Esophagus (tissue), 2 donors: ENCODE measurements at regions not wholly inside any gene's neighbourhood (a gene's known extent, or its start where the extent isn't known, plus 50 kb on each side); places are given as distances from the start of the nearest gene placed in this dataset.
"Not testable (repeated sequence)": the region's sequence is repeated elsewhere in the genome, so short reads cannot be mapped to it uniquely, and the experiment has no call there.

Experiments
- H3K27ac ChIP-seq, 2 donors: one replicate each; pipeline ENCODE4 v1.5.1; 2013; ENCODE audit warnings: low read depth in 2 of 2, mild to moderate bottlenecking in 2 of 2, inconsistent platforms in 1 of 2, low read length in 1 of 2, moderate library complexity in 1 of 2
- H3K27me3 ChIP-seq, 2 donors: one replicate each; pipeline ENCODE4 v1.6.1; 2013; ENCODE audit warnings: low read length in 2 of 2, control low read depth in 1 of 2, mild to moderate bottlenecking in 1 of 2; ENCODE audit not compliant: insufficient read depth in 2 of 2, control insufficient read depth in 1 of 2
- H3K36me3 ChIP-seq, 2 donors: one replicate each; pipeline ENCODE4 v1.6.1; 2013; ENCODE audit warnings: low read length in 1 of 2; ENCODE audit not compliant: control insufficient read depth in 2 of 2, insufficient read depth in 2 of 2
- H3K4me1 ChIP-seq, 2 donors: one replicate each; pipeline ENCODE4 v1.6.1; 2013; ENCODE audit warnings: low read length in 1 of 2; ENCODE audit not compliant: control insufficient read depth in 2 of 2, insufficient read depth in 2 of 2
- H3K4me3 ChIP-seq, 2 donors: one replicate each; pipeline ENCODE4 v1.5.1; 2013; ENCODE audit warnings: low read length in 2 of 2, mild to moderate bottlenecking in 2 of 2, low read depth in 1 of 2, moderate library complexity in 1 of 2
- H3K9me3 ChIP-seq, 2 donors: one replicate each; pipeline ENCODE4 v1.6.1; 2013; ENCODE audit warnings: mild to moderate bottlenecking in 2 of 2, low read depth in 1 of 2, low read length in 1 of 2, moderate library complexity in 1 of 2; ENCODE audit not compliant: control insufficient read depth in 2 of 2, insufficient read depth in 1 of 2
- WGBS, 2 donors: extraction: QIAGEN DNeasy Blood & Tissue Kit; methylation state at CpG; one replicate each; pipeline ENCODE4 v1.1.7; 2013; 5-methylcytosine and 5-hydroxymethylcytosine counted together
- donor health status: healthy with polysubstance abuse.
- donor health status: Bipolar disorder and iron deficiency.

- no peaks in the 10 kb centered on the region for H3K36me3 ChIP-seq
These were observed 180.9 kb downstream of the SAMD5 start for GRCh38 chr6:147689398-147689797.

GRCh38 chr6:147691446-147691845 lies 183.0 kb downstream of the SAMD5 start:
- H3K4me1 ChIP-seq, result no peaks in the 10 kb centered on the region
- no peaks in the 10 kb centered on the region for H3K9me3 ChIP-seq
- H3K4me3 ChIP-seq, result no peak overlapping the region
- H3K27me3 ChIP-seq, result no peaks in the 10 kb centered on the region
- H3K27ac ChIP-seq, result no peak overlapping the region
- 33 to 38% methylated on average over 2 of the region's 2 CpGs for WGBS, 2 donors
- no peaks in the 10 kb centered on the region for H3K36me3 ChIP-seq

More at GRCh38 chr6:147689398-147689797, 180.9 kb downstream of the SAMD5 start:
- H3K27ac ChIP-seq, result no peak overlapping the region
- no peak overlapping the region for H3K4me3 ChIP-seq
- H3K9me3 ChIP-seq, result no peaks in the 10 kb centered on the region
- no peaks in the 10 kb centered on the region for H3K27me3 ChIP-seq
- no peaks in the 10 kb centered on the region for H3K4me1 ChIP-seq

GRCh38 chr6:147693181-147693580 lies 184.7 kb downstream of the SAMD5 start:
- no peaks in the 10 kb centered on the region for H3K27me3 ChIP-seq
- H3K4me1 ChIP-seq, result no peaks in the 10 kb centered on the region
- H3K27ac ChIP-seq, result no peak overlapping the region
- H3K4me3 ChIP-seq, result no peak overlapping the region
- H3K36me3 ChIP-seq, result no peaks in the 10 kb centered on the region
- WGBS, 2 donors, result 92 to 94% methylated on average over 6 of the region's 6 CpGs
- H3K9me3 ChIP-seq, result no peaks in the 10 kb centered on the region

GRCh38 chr6:147694556-147694955 lies 186.1 kb downstream of the SAMD5 start:
- not testable (repeated sequence) for H3K4me1 ChIP-seq, H3K27ac ChIP-seq, H3K9me3 ChIP-seq, H3K27me3 ChIP-seq, H3K4me3 ChIP-seq, H3K36me3 ChIP-seq
- 93 to 96% methylated on average over 3 of the region's 3 CpGs for WGBS, 2 donors

- Histone ChIP-seq H3K4me1 (no peaks in the 10 kb centered on the region), H3K4me3 (no peak overlapping the region), H3K36me3 (no peaks in the 10 kb centered on the region), H3K27me3 (no peaks in the 10 kb centered on the region), H3K9me3 (no peaks in the 10 kb centered on the region), H3K27ac (no peak overlapping the region)
- 91% methylated on average over 1 of the region's 1 CpG for WGBS, 2 donors
These were observed 187.3 kb downstream of the SAMD5 start for GRCh38 chr6:147695819-147696218.

- WGBS, 2 donors, result 89 to 90% methylated on average over 2 of the region's 2 CpGs
- Histone ChIP-seq H3K9me3 (no peaks in the 10 kb centered on the region), H3K4me1 (no peaks in the 10 kb centered on the region), H3K36me3 (no peaks in the 10 kb centered on the region), H3K27me3 (no peaks in the 10 kb centered on the region), H3K27ac (no peak overlapping the region), H3K4me3 (no peak overlapping the region)
These were observed 190.7 kb downstream of the SAMD5 start for GRCh38 chr6:147699140-147699539.

- Histone ChIP-seq H3K36me3 (no peaks in the 10 kb centered on the region), H3K9me3 (no peaks in the 10 kb centered on the region), H3K4me1 (no peaks in the 10 kb centered on the region), H3K27ac (no peak overlapping the region), H3K27me3 (no peaks in the 10 kb centered on the region), H3K4me3 (no peak overlapping the region)
- WGBS, 2 donors, result 44 to 53% methylated on average over 4 of the region's 4 CpGs
These were observed 191.1 kb downstream of the SAMD5 start for GRCh38 chr6:147699637-147700036.

- no peaks in the 10 kb centered on the region for H3K36me3 ChIP-seq
- 58 to 60% methylated on average over 5 of the region's 5 CpGs for WGBS, 2 donors
- H3K4me3 ChIP-seq, result no peak overlapping the region
- no peak overlapping the region for H3K27ac ChIP-seq
- H3K4me1 ChIP-seq, result no peaks in the 10 kb centered on the region
- H3K9me3 ChIP-seq, result no peaks in the 10 kb centered on the region
- H3K27me3 ChIP-seq, result no peaks in the 10 kb centered on the region
These were observed 192.1 kb downstream of the SAMD5 start for GRCh38 chr6:147700436-147701209.

- 83 to 86% methylated on average over 5 of the region's 5 CpGs for WGBS, 2 donors
- Histone ChIP-seq H3K9me3 (no peaks in the 10 kb centered on the region), H3K27me3 (no peaks in the 10 kb centered on the region), H3K36me3 (no peaks in the 10 kb centered on the region), H3K4me1 (no peaks in the 10 kb centered on the region), H3K4me3 (no peak overlapping the region), H3K27ac (no peak overlapping the region)
These were observed 196.2 kb downstream of the SAMD5 start for GRCh38 chr6:147704691-147705090.

GRCh38 chr6:147707524-147707923 lies 199.0 kb downstream of the SAMD5 start:
- no peaks in the 10 kb centered on the region for H3K27me3 ChIP-seq
- no peaks in the 10 kb centered on the region for H3K4me1 ChIP-seq
- no peaks in the 10 kb centered on the region for H3K9me3 ChIP-seq
- H3K27ac ChIP-seq, result no peak overlapping the region
- H3K36me3 ChIP-seq, result no peaks in the 10 kb centered on the region
- no peak overlapping the region for H3K4me3 ChIP-seq
